GM23248 (cell line): ENCODE measurements at regions not wholly inside any gene's neighbourhood (a gene's known extent, or its start where the extent isn't known, plus 50 kb on each side); places are given as distances from the start of the nearest gene placed in this dataset.

Experiments
- DNase-seq: peaks from one replicate; pipeline ENCODE4 v3.0.0-alpha.2; 2015
- H2AFZ ChIP-seq: fragments of 200-600 bp; sonication (generic); 2 replicates; pipeline ENCODE4 v1.6.1; 2016; ENCODE audit warnings: antibody characterized with exemption
- H3F3A ChIP-seq: fragments of 200-600 bp; sonication (generic); 2 replicates; pipeline ENCODE4 v1.6.1; 2016; ENCODE audit warnings: mild to moderate bottlenecking, antibody characterized with exemption, mixed run types; ENCODE audit not compliant: insufficient read depth
- H3K27ac ChIP-seq: fragments of 200-600 bp; sonication (generic); 2 replicates; pipeline ENCODE4 v1.5.1; 2016; ENCODE audit warnings: mild to moderate bottlenecking
- H3K27me3 ChIP-seq: fragments of 200-600 bp; sonication (generic); replicated peaks from 2 replicates; pipeline ENCODE4 v1.6.1; 2016; ENCODE audit warnings: mild to moderate bottlenecking; ENCODE audit not compliant: insufficient read depth
- H3K36me3 ChIP-seq: fragments of 200-600 bp; sonication (generic); 2 replicates; pipeline ENCODE4 v1.6.1; 2016; ENCODE audit warnings: low read depth, mild to moderate bottlenecking
- H3K4me1 ChIP-seq: fragments of 200-600 bp; sonication (generic); 2 replicates; pipeline ENCODE4 v1.6.1; 2016; ENCODE audit warnings: mild to moderate bottlenecking; ENCODE audit not compliant: insufficient read depth
- H3K4me2 ChIP-seq: fragments of 200-600 bp; sonication (generic); one replicate; pipeline ENCODE4 v1.6.1; 2016; ENCODE audit warnings: mild to moderate bottlenecking; ENCODE audit not compliant: unreplicated experiment
- H3K4me3 ChIP-seq: fragments of 200-600 bp; sonication (generic); 2 replicates; pipeline ENCODE4 v1.5.1; 2016; ENCODE audit warnings: mild to moderate bottlenecking
- H3K79me2 ChIP-seq: fragments of 200-600 bp; sonication (generic); 2 replicates; pipeline ENCODE4 v1.6.1; 2016; ENCODE audit warnings: mild to moderate bottlenecking; ENCODE audit not compliant: insufficient read depth
- H3K9ac ChIP-seq: fragments of 200-600 bp; sonication (generic); 2 replicates; pipeline ENCODE4 v1.6.1; 2016; ENCODE audit warnings: mild to moderate bottlenecking
- H3K9me2 ChIP-seq: fragments of 200-600 bp; sonication (generic); 2 replicates; pipeline ENCODE4 v1.6.1; 2016; ENCODE audit warnings: mixed run types, mild to moderate bottlenecking, moderate library complexity; ENCODE audit not compliant: insufficient read depth
- H3K9me3 ChIP-seq: fragments of 200-600 bp; sonication (generic); one replicate; pipeline ENCODE4 v1.6.1; 2017; ENCODE audit warnings: low read depth
- H4K20me1 ChIP-seq: fragments of 200-600 bp; sonication (generic); 2 replicates; pipeline ENCODE4 v1.6.0; 2016; ENCODE audit not compliant: insufficient read depth
- EZH2 ChIP-seq: fragments of 200-600 bp; sonication (generic); IDR thresholded peaks from 2 replicates; pipeline ENCODE4 v1.6.1; 2018; ENCODE audit warnings: antibody characterized with exemption, mild to moderate bottlenecking; ENCODE audit not compliant: insufficient read depth, poor library complexity, severe bottlenecking
- EZH2phosphoT487 ChIP-seq: fragments of 200-600 bp; sonication (generic); IDR thresholded peaks from 2 replicates; pipeline ENCODE4 v1.6.1; 2018; ENCODE audit warnings: antibody characterized with exemption, moderate library complexity, mild to moderate bottlenecking, low read depth; ENCODE audit not compliant: insufficient read depth
- WGBS, 2 experiments: methylation state at CpG; one replicate each; pipeline ENCODE4 v1.1.6; 2015 to 2017; ENCODE audit warnings: low lambda C conversion rate in 2 of 2, low coverage in 1 of 2; ENCODE audit errors: missing lambda C conversion rate in 2 of 2; 5-methylcytosine and 5-hydroxymethylcytosine counted together
- in situ Hi-C: fragments of 300-500 bp; cut with MboI; formaldehyde crosslinking; loops from 2 replicates; pipeline ENCODE4 v1.15.0; 2020

DNA sequence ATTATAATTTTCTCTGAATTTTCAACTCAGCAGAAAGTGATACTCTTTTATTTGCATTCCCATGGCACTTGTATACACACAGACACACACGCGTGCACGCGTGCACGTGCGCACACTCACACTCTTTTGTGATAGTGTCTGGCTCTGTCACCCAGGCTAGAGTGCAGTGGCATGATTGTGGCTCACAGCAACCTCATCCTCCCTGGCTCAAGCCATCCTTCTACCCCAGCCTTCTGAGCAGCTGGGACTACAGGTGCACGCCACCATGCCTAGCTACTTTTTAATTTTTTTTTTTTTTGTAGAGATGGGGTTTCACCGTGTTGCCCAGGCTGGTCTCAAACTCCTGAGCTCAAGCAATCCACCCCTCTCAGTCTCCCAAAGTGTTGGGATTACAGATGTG lies 123.2 kb downstream of the MC4R start:
- H3K9me2 ChIP-seq = no peaks in the 10 kb centered on the region
- H3K4me1 ChIP-seq = no peaks in the 10 kb centered on the region
- no peaks in the 10 kb centered on the region for H3K79me2 ChIP-seq
- H3K4me2 ChIP-seq = no peak overlapping the region
- H3F3A ChIP-seq = no peaks in the 10 kb centered on the region
- in situ Hi-C loops = no loop called here
- no peaks in the 10 kb centered on the region for H3K36me3 ChIP-seq
- no peak overlapping the region for H3K27ac ChIP-seq
- H3K27me3 ChIP-seq = no peaks in the 10 kb centered on the region
- H3K9ac ChIP-seq = no peak overlapping the region
- no peak overlapping the region for H2AFZ ChIP-seq
- H3K4me3 ChIP-seq = no peak overlapping the region
- H4K20me1 ChIP-seq = no peaks in the 10 kb centered on the region
- 81 to 85% methylated on average over 8 of the region's 8 CpGs for WGBS, 2 experiments
- DNase-seq = no peak
- no peak for TF ChIP-seq EZH2phosphoT487
- no peak for TF ChIP-seq EZH2
- H3K9me3 ChIP-seq = no peaks in the 10 kb centered on the region

DNA sequence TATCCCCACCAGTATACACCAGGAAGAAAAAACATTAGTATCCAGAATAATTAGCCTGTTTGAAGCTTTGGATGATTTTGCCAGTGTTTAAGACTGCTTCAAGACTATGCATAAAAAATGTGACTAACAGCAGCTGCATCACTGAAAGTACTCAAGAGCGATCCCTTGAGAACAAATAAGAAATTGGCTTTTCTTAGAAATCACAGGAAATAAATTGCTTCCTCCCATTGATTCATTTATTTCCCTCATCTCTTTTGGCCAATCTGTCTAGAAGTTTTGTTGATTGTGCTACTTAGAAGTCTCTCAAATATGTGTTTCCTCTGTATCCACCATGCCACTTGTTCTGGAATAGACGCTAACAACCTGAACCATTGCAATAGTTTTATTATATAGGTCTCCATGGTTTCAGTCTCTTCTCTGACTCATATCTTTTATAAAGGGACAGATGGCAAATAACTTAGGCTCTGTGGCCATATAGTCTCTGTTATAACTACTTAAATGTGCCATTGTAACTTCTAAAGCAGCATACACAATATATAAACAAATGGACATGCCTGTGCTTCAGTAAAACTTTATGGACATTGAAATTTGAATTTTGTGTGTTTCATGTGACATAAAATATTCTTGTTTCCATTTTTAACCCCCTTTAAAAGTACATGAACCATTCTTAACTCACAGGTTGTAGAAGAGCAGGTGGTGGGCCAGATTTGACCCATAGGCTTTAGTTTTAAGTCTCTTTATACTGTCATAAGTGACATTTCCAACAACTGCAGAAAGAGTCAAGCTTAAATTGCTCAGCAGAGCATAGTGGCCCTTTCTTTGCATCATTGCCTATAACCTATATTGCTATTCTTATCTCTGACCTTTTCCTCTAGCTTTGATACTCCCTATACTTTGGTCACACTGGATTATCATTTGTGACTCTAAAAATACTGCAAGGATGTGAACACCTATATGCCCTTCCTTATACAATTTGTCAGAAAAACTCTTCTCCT lies 123.9 kb downstream of the MC4R start:
- no peak for TF ChIP-seq EZH2
- TF ChIP-seq EZH2phosphoT487 = no peak
- in situ Hi-C loops = no loop called here
- no peak for DNase-seq

DNA sequence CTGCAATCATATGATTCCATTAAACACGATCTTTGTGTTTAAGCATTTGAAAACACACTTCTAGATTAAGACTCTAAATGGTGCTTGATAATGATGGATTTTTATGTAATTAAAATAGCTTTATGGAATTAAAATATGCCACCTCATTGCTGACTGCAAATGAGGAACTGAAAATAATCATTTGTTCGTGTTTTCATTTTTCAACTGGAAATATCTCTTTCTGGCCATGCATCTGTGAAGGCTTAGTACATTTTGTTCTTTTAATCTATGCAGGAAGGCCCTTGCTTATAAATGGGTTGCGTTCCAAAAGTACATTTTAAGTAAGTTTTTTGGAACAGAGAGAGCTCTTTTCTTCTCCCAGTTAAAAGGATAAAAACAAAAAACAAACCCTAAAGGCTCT lies 125.5 kb downstream of the MC4R start:
- no peak overlapping the region for H2AFZ ChIP-seq
- H3K4me3 ChIP-seq = no peak overlapping the region
- H3K4me1 ChIP-seq = no peaks in the 10 kb centered on the region
- no peaks in the 10 kb centered on the region for H3F3A ChIP-seq
- H3K27me3 ChIP-seq = no peaks in the 10 kb centered on the region
- no peaks in the 10 kb centered on the region for H3K9me3 ChIP-seq
- WGBS, 2 experiments = 50 to 63% methylated on average over 3 of the region's 3 CpGs
- H3K4me2 ChIP-seq = no peak overlapping the region
- H3K9me2 ChIP-seq = no peaks in the 10 kb centered on the region
- H3K27ac ChIP-seq = no peak overlapping the region
- no peak for DNase-seq
- no peaks in the 10 kb centered on the region for H4K20me1 ChIP-seq
- no peaks in the 10 kb centered on the region for H3K79me2 ChIP-seq
- no peak for TF ChIP-seq EZH2phosphoT487
- TF ChIP-seq EZH2 = no peak
- no peaks in the 10 kb centered on the region for H3K36me3 ChIP-seq
- in situ Hi-C loops = no loop called here
- no peak overlapping the region for H3K9ac ChIP-seq

More for the DNA sequence above, 123.9 kb downstream of the MC4R start:
- no peak overlapping the region for H3K4me3 ChIP-seq
- H3K27ac ChIP-seq = no peak overlapping the region
- no peaks in the 10 kb centered on the region for H4K20me1 ChIP-seq
- no peak overlapping the region for H3K9ac ChIP-seq
- no peaks in the 10 kb centered on the region for H3K27me3 ChIP-seq
- no peaks in the 10 kb centered on the region for H3K9me3 ChIP-seq
- H3K4me2 ChIP-seq = no peak overlapping the region
- H3F3A ChIP-seq = no peaks in the 10 kb centered on the region
- no peaks in the 10 kb centered on the region for H3K4me1 ChIP-seq
- whole genome bisulfite sequencing, 2 experiments = 100% methylated on average over 2 of the region's 2 CpGs
- H3K79me2 ChIP-seq = no peaks in the 10 kb centered on the region
- H2AFZ ChIP-seq = no peak overlapping the region
- no peaks in the 10 kb centered on the region for H3K36me3 ChIP-seq
- no peaks in the 10 kb centered on the region for H3K9me2 ChIP-seq

DNA sequence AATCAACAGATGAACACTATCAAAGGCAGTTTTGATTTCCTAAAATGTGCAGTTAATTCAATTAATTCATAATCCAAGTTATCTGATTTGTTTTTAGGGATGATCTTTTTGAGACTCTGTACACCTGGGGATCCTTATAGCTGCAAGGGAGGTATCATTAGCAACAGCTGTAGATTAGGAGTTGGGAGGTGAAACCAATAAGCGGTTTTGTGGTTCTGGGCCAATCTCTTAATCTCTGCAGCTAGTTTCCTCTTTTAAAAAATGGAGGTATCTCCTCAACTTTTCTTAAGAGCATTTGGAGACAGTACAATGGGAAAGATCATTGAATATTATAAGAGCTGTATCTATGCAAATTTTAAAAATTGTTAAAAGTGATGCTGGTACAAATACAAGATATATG lies 126.0 kb downstream of the MC4R start:
- 0 out of 2 replicates have a peak, but pooled peaks cover 4% of the 10 kb centered on the region for H3K27me3 ChIP-seq
- TF ChIP-seq EZH2 (no peak), EZH2phosphoT487 (no peak)

More for the DNA sequence above, 126.0 kb downstream of the MC4R start:
- Histone ChIP-seq H3K79me2 (no peaks in the 10 kb centered on the region), H2AFZ (no peak overlapping the region), H3K4me1 (no peaks in the 10 kb centered on the region), H3K4me2 (no peak overlapping the region), H3K9ac (no peak overlapping the region), H3K27ac (no peak overlapping the region), H4K20me1 (no peaks in the 10 kb centered on the region), H3K9me2 (no peaks in the 10 kb centered on the region), H3K4me3 (no peak overlapping the region), H3F3A (no peaks in the 10 kb centered on the region), H3K9me3 (no peaks in the 10 kb centered on the region), H3K36me3 (no peaks in the 10 kb centered on the region)
- no peak for DNase-seq
- WGBS, 2 experiments = 85 to 95% methylated on average over 1 of the region's 1 CpG
- in situ Hi-C loops = no loop called here
